ENCODE measurements at regions not wholly inside any gene's neighbourhood (a gene's known extent, or its start where the extent isn't known, plus 50 kb on each side); places are given as distances from the start of the nearest gene placed in this dataset.

- Histone ChIP-seq H3K27ac (no peak overlapping the region), H3K36me3 (no peaks in the 10 kb centered on the region), H3K27me3 (no peaks in the 10 kb centered on the region), H3K4me1 (no peaks in the 10 kb centered on the region), H3K4me3 (no peak overlapping the region), H3K9me3 (no peaks in the 10 kb centered on the region)
- TF ChIP-seq CTCF (IDR thresholded peaks at IDR 0.05), result no peak
- no peak for TF ChIP-seq EP300 (IDR thresholded peaks at IDR 0.05)
- no peak for TF ChIP-seq POLR2A (IDR thresholded peaks at IDR 0.05)
- no peak for TF ChIP-seq POLR2AphosphoS5 (IDR thresholded peaks at IDR 0.05)
- 73 to 81% methylated on average over 4 of the region's 4 CpGs for WGBS, 2 donors
- intact Hi-C loops (cut with DNase I), result no loop called here
- no peak for DNase-seq
Observed at GRCh38 chr16:80171746-80172145, 369.0 kb upstream of the DYNLRB2 start.

GRCh38 chr16:80171199-80171598 lies 369.6 kb upstream of the DYNLRB2 start:
- no peak for TF ChIP-seq CTCF (IDR thresholded peaks at IDR 0.05)
- no peaks in the 10 kb centered on the region for H3K36me3 ChIP-seq
- 86 to 97% methylated on average over 4 of the region's 4 CpGs for WGBS, 2 donors
- H3K9me3 ChIP-seq, result no peaks in the 10 kb centered on the region
- intact Hi-C loops (cut with DNase I), result no loop called here
- H3K4me3 ChIP-seq, result no peak overlapping the region
- no peak overlapping the region for H3K27ac ChIP-seq
- H3K4me1 ChIP-seq, result no peaks in the 10 kb centered on the region
- no peaks in the 10 kb centered on the region for H3K27me3 ChIP-seq
- DNase-seq, result no peak

GRCh38 chr16:80167657-80168390 lies 373.0 kb upstream of the DYNLRB2 start:
- Histone ChIP-seq H3K9me3 (peaks cover 0 to 4% (median 0%) of the 10 kb centered on the region in 4 donors), H3K27me3 (no peaks in the 10 kb centered on the region), H3K4me1 (no peaks in the 10 kb centered on the region), H3K27ac (no peak overlapping the region), H3K4me3 (no peak overlapping the region), H3K36me3 (no peaks in the 10 kb centered on the region)
- intact Hi-C loops (cut with DNase I), result no loop called here
- whole genome bisulfite sequencing, 2 donors, result 47 to 59% methylated on average over 10 of the region's 10 CpGs
- DNase-seq, result no peak
- TF ChIP-seq POLR2AphosphoS5 (IDR thresholded peaks at IDR 0.05) (no peak), CTCF (IDR thresholded peaks at IDR 0.05) (no peak), POLR2A (IDR thresholded peaks at IDR 0.05) (no peak), EP300 (IDR thresholded peaks at IDR 0.05) (no peak)

GRCh38 chr16:80166082-80166481 lies 374.7 kb upstream of the DYNLRB2 start:
- Histone ChIP-seq H3K36me3 (no peaks in the 10 kb centered on the region), H3K9me3 (peaks cover 0 to 4% (median 0%) of the 10 kb centered on the region in 4 donors), H3K4me3 (no peak overlapping the region), H3K4me1 (no peaks in the 10 kb centered on the region), H3K27me3 (no peaks in the 10 kb centered on the region), H3K27ac (no peak overlapping the region)
- WGBS, 2 donors, result 86 to 92% methylated on average over 3 of the region's 3 CpGs
- intact Hi-C loops (cut with DNase I), result no loop called here
- TF ChIP-seq EP300 (IDR thresholded peaks at IDR 0.05) (no peak), POLR2A (IDR thresholded peaks at IDR 0.05) (no peak), POLR2AphosphoS5 (IDR thresholded peaks at IDR 0.05) (no peak), CTCF (IDR thresholded peaks at IDR 0.05) (no peak)
- DNase-seq, result no peak
